GM23248 (cell line): ENCODE measurements at regions not wholly inside any gene's neighbourhood (a gene's known extent, or its start where the extent isn't known, plus 50 kb on each side); places are given as distances from the start of the nearest gene placed in this dataset.

ENCODE experiments used
- EZH2 ChIP-seq: fragments of 200-600 bp; sonication (generic); IDR thresholded peaks from 2 replicates; pipeline ENCODE4 v1.6.1; 2018; ENCODE audit warnings: antibody characterized with exemption, mild to moderate bottlenecking; ENCODE audit not compliant: insufficient read depth, poor library complexity, severe bottlenecking
- EZH2phosphoT487 ChIP-seq: fragments of 200-600 bp; sonication (generic); IDR thresholded peaks from 2 replicates; pipeline ENCODE4 v1.6.1; 2018; ENCODE audit warnings: antibody characterized with exemption, moderate library complexity, mild to moderate bottlenecking, low read depth; ENCODE audit not compliant: insufficient read depth

DNA sequence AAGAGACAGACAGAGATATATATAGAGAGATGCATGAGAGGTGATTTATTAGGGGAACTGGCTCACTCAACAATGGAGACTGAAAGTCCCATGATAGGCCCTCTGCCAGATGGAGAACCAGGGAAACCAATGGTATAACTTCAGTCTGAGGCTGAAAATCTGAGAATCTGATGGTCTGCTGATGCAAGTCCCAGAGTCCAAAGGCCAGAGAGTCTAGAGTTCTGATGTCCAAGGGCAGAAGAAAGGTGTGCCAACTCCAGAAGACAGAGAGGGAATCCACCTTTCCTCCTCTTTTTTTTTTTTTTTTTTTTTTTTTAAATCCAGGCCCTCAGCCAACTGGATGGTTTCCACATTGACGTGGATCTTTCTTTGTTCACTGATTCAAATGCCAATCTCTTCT, 197.9 kb upstream of the MEIS2 start:
- TF ChIP-seq EZH2 (no peak), EZH2phosphoT487 (no peak)
